ENCODE measurements at regions not wholly inside any gene's neighbourhood (a gene's known extent, or its start where the extent isn't known, plus 50 kb on each side); places are given as distances from the start of the nearest gene placed in this dataset.

GRCh38 chr3:137866001-137866400 is 101.9 kb downstream of the SOX14 start:
- Histone ChIP-seq H3F3A (replicated peaks; ENCODE audit: low read depth) (no peaks in the 10 kb centered on the region), H3K79me2 (replicated peaks; ENCODE audit: insufficient read depth) (no peaks in the 10 kb centered on the region), H3K4me1 (ENCODE audit: insufficient read depth) (peaks cover 16% of the 10 kb centered on the region), H3K4me3 (no peak overlapping the region), H3K36me3 (ENCODE audit: insufficient read depth) (no peaks in the 10 kb centered on the region), H3K4me2 (no peak overlapping the region), H2AFZ (peak overlapping the region; percentile 47), H4K20me1 (replicated peaks; ENCODE audit: insufficient read depth) (no peaks in the 10 kb centered on the region), H3K9me2 (ENCODE audit: insufficient read depth) (peaks cover 16% of the 10 kb centered on the region), H3K27ac (ENCODE audit: low read depth) (no peak overlapping the region), H3K27me3 (ENCODE audit: insufficient read depth) (no peaks in the 10 kb centered on the region)
- ATAC-seq, result no peak
- H3K27ac Mint-ChIP-seq, result no peak overlapping the region
- peaks cover 36% of the 10 kb centered on the region for H3K9me3 Mint-ChIP-seq
- H3K4me1 Mint-ChIP-seq, result peaks cover 18% of the 10 kb centered on the region
- TF ChIP-seq EZH2 (IDR thresholded peaks at IDR 0.05; ENCODE audit: low read depth, unreplicated experiment), result no peak
- TF ChIP-seq REST (IDR thresholded peaks at IDR 0.05; ENCODE audit: unreplicated experiment), result no peak
- TF ChIP-seq CREB1 (CRISPR knock-in tag; IDR thresholded peaks at IDR 0.05; ENCODE audit: low read depth), result no peak
- TF ChIP-seq CTCF (conservative IDR thresholded peaks at IDR 0.05; ENCODE audit: low read depth in 2 of 2), result no peak
- H3K4me3 Mint-ChIP-seq, result no peak overlapping the region
- DNase-seq (ENCODE audit: low spot score), result no peak
- H3K36me3 Mint-ChIP-seq (ENCODE audit: low read depth), result peaks cover 14% of the 10 kb centered on the region; the same call in 2 of the 3 replicates
- peaks cover 6% of the 10 kb centered on the region for H3K27me3 Mint-ChIP-seq (ENCODE audit: insufficient read depth, low read depth, poor library complexity)

- Mint-ChIP-seq H3K36me3 (ENCODE audit: low read depth) (peaks cover 22% of the 10 kb centered on the region), H3K9me3 (peaks cover 45% of the 10 kb centered on the region), H3K27me3 (ENCODE audit: insufficient read depth, low read depth, poor library complexity) (peaks cover 10% of the 10 kb centered on the region), H3K4me3 (no peak overlapping the region), H3K4me1 (peaks cover 18% of the 10 kb centered on the region), H3K27ac (no peak overlapping the region; the same call in 1 of the 2 replicates)
- Histone ChIP-seq H4K20me1 (replicated peaks; ENCODE audit: insufficient read depth) (no peaks in the 10 kb centered on the region), H2AFZ (no peak overlapping the region), H3K36me3 (ENCODE audit: insufficient read depth) (no peaks in the 10 kb centered on the region), H3K27ac (ENCODE audit: low read depth) (no peak overlapping the region), H3K4me2 (no peak overlapping the region), H3K79me2 (replicated peaks; ENCODE audit: insufficient read depth) (no peaks in the 10 kb centered on the region), H3K9me2 (ENCODE audit: insufficient read depth) (peaks cover 16% of the 10 kb centered on the region), H3K4me3 (no peak overlapping the region), H3K4me1 (ENCODE audit: insufficient read depth) (peaks cover 16% of the 10 kb centered on the region), H3K27me3 (ENCODE audit: insufficient read depth) (no peaks in the 10 kb centered on the region), H3F3A (replicated peaks; ENCODE audit: low read depth) (no peaks in the 10 kb centered on the region)
- DNase-seq (ENCODE audit: low spot score) (peak; percentile 64), ATAC-seq (peak; percentile 76)
- TF ChIP-seq NANOG (IDR thresholded peaks at IDR 0.05; ENCODE audit: borderline replicate concordance), result peak; percentile 43; the same call in 1 of the 2 replicates
- TF ChIP-seq EZH2 (IDR thresholded peaks at IDR 0.05; ENCODE audit: low read depth, unreplicated experiment), result no peak
Observed at GRCh38 chr3:137866933-137867332, 102.8 kb downstream of the SOX14 start.
